HEK293 (cell line): ENCODE measurements at regions not wholly inside any gene's neighbourhood (a gene's known extent, or its start where the extent isn't known, plus 50 kb on each side); places are given as distances from the start of the nearest gene placed in this dataset.

Experiments used
- PRDM1 ChIP-seq: fragments of 450-650 bp; formaldehyde crosslinking; IDR thresholded peaks from 2 replicates; pipeline ENCODE4; 2016; ENCODE audit warnings: missing biosample characterization, missing genetic modification characterization
- TCF7L2 ChIP-seq: IDR thresholded peaks from 2 replicates; pipeline ENCODE4 v1.6.1; 2011; ENCODE audit warnings: low read depth, mild to moderate bottlenecking, inconsistent platforms, low read length, moderate library complexity, borderline replicate concordance
- TRIM28 ChIP-seq: IDR thresholded peaks from 2 replicates; pipeline ENCODE4 v1.6.1; 2011; ENCODE audit warnings: low read length, control low read depth, borderline replicate concordance
- ZBTB20 ChIP-seq: fragments of 450-650 bp; formaldehyde crosslinking; IDR thresholded peaks from 2 replicates; pipeline ENCODE4 v1.5.1; 2016; ENCODE audit warnings: missing biosample characterization, missing genetic modification characterization
- ZFP41 ChIP-seq: fragments of 450-650 bp; formaldehyde crosslinking; IDR thresholded peaks from 2 replicates; pipeline ENCODE4 v1.5.1; 2016; ENCODE audit warnings: missing biosample characterization, missing genetic modification characterization, borderline replicate concordance
- ZIC2 ChIP-seq: fragments of 450-650 bp; formaldehyde crosslinking; IDR thresholded peaks from 2 replicates; pipeline ENCODE4 v1.5.1; 2016; ENCODE audit warnings: missing biosample characterization, missing genetic modification characterization
- ZNF121 ChIP-seq: fragments of 450-650 bp; formaldehyde crosslinking; IDR thresholded peaks from 2 replicates; pipeline ENCODE4 v1.5.1; 2016; ENCODE audit warnings: missing biosample characterization, missing genetic modification characterization
- ZNF394 ChIP-seq: fragments of 450-650 bp; formaldehyde crosslinking; IDR thresholded peaks from 2 replicates; pipeline ENCODE4 v1.5.1; 2016; ENCODE audit warnings: missing biosample characterization, missing genetic modification characterization, mild to moderate bottlenecking, moderate library complexity, borderline replicate concordance
- ZNF529 ChIP-seq: fragments of 450-650 bp; formaldehyde crosslinking; IDR thresholded peaks from 2 replicates; pipeline ENCODE4 v1.5.1; 2017; ENCODE audit warnings: missing genetic modification characterization, missing biosample characterization; ENCODE audit not compliant: insufficient replicate concordance
- ZNF571 ChIP-seq: fragments of 450-650 bp; formaldehyde crosslinking; IDR thresholded peaks from 2 replicates; pipeline ENCODE4 v1.5.0; 2017; ENCODE audit warnings: missing biosample characterization, missing genetic modification characterization
- ZNF792 ChIP-seq: fragments of 450-650 bp; formaldehyde crosslinking; IDR thresholded peaks from 2 replicates; pipeline ENCODE4 v1.5.1; 2016; ENCODE audit warnings: missing biosample characterization, missing genetic modification characterization
- TF ChIP-seq, protein P1 (sequence below): fragments of 450-650 bp; formaldehyde crosslinking; IDR thresholded peaks from 2 replicates; pipeline ENCODE4 v1.5.1; 2016; ENCODE audit warnings: missing biosample characterization, missing genetic modification characterization
- TF ChIP-seq, protein P2 (sequence below): sonication (generic); formaldehyde crosslinking; IDR thresholded peaks from 2 replicates; pipeline ENCODE4 v1.8.1; 2022; ENCODE audit warnings: mild to moderate bottlenecking, moderate library complexity, missing genetic modification reagents
- TF ChIP-seq, protein P3 (sequence below): fragments of 450-650 bp; formaldehyde crosslinking; IDR thresholded peaks from 2 replicates; pipeline ENCODE4 v1.5.1; 2016; ENCODE audit warnings: missing biosample characterization, missing genetic modification characterization, low read depth

DNA sequence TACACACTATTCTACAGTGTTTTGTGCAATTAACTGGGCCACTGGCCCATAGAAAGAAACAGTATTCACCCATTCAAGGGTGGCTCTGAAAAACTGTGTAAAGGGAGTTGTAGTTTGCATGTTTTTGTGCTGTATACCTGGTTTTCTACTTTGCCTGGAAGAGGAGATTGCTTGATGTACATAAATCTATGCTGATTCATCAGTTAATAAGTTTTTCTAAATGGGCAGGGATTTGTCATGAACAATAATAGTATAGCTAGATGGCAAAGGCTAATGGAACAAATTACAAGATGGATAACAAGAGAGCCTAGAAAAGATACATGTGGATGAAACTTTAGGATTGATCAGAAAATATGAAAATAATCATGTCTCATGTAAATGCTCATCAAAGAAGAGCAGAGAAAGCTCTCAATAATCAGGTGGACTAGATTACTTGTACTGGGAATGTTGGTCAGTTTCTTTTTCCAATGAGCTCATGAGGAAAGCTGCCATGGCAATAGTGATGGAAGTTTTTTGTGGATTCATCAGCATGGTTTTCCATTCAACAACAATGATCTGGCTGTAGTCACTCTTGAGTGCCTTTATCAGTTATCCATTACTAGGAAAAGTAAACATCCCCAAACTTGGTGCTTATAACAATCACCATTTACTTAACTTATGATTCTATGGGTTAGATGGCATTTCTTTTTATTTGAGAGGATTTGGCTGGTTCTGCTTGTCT lies 602.8 kb downstream of the BRINP3 start:
- TF ChIP-seq ZIC2 (tag by site-specific recombination) (no peak), ZFP41 (tag by site-specific recombination) (no peak), TRIM28 (no peak), ZNF121 (tag by site-specific recombination) (no peak), ZBTB20 (tag by site-specific recombination) (no peak), ZNF792 (tag by site-specific recombination) (no peak), TCF7L2 (no peak), ZNF529 (tag by site-specific recombination) (no peak), PRDM1 (tag by site-specific recombination) (no peak), ZNF571 (tag by site-specific recombination) (no peak), ZNF394 (no peak)
- TF ChIP-seq, protein P1, sequence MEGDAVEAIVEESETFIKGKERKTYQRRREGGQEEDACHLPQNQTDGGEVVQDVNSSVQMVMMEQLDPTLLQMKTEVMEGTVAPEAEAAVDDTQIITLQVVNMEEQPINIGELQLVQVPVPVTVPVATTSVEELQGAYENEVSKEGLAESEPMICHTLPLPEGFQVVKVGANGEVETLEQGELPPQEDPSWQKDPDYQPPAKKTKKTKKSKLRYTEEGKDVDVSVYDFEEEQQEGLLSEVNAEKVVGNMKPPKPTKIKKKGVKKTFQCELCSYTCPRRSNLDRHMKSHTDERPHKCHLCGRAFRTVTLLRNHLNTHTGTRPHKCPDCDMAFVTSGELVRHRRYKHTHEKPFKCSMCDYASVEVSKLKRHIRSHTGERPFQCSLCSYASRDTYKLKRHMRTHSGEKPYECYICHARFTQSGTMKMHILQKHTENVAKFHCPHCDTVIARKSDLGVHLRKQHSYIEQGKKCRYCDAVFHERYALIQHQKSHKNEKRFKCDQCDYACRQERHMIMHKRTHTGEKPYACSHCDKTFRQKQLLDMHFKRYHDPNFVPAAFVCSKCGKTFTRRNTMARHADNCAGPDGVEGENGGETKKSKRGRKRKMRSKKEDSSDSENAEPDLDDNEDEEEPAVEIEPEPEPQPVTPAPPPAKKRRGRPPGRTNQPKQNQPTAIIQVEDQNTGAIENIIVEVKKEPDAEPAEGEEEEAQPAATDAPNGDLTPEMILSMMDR (tag by site-specific recombination), result no peak
- TF ChIP-seq, protein P2, sequence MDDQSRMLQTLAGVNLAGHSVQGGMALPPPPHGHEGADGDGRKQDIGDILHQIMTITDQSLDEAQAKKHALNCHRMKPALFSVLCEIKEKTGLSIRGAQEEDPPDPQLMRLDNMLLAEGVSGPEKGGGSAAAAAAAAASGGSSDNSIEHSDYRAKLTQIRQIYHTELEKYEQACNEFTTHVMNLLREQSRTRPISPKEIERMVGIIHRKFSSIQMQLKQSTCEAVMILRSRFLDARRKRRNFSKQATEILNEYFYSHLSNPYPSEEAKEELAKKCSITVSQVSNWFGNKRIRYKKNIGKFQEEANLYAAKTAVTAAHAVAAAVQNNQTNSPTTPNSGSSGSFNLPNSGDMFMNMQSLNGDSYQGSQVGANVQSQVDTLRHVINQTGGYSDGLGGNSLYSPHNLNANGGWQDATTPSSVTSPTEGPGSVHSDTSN (CRISPR knock-in tag), result no peak
- TF ChIP-seq, protein P3, sequence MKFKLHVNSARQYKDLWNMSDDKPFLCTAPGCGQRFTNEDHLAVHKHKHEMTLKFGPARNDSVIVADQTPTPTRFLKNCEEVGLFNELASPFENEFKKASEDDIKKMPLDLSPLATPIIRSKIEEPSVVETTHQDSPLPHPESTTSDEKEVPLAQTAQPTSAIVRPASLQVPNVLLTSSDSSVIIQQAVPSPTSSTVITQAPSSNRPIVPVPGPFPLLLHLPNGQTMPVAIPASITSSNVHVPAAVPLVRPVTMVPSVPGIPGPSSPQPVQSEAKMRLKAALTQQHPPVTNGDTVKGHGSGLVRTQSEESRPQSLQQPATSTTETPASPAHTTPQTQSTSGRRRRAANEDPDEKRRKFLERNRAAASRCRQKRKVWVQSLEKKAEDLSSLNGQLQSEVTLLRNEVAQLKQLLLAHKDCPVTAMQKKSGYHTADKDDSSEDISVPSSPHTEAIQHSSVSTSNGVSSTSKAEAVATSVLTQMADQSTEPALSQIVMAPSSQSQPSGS (tag by site-specific recombination), result no peak
